Large intestine (tissue), 3 donors: ENCODE measurements at regions not wholly inside any gene's neighbourhood (a gene's known extent, or its start where the extent isn't known, plus 50 kb on each side); places are given as distances from the start of the nearest gene placed in this dataset.
"Not testable (repeated sequence)": the region's sequence is repeated elsewhere in the genome, so short reads cannot be mapped to it uniquely, and the experiment has no call there.

Experiments used
- DNase-seq, 2 donors: peaks; one replicate each; pipeline versions ENCODE4 v3.0.0 to v3.0.0-alpha.2; 2013
- H3K27ac ChIP-seq: one replicate; pipeline ENCODE4 v1.5.1; 2013; ENCODE audit warnings: low read length
- H3K27me3 ChIP-seq: 2 replicates; pipeline ENCODE4 v1.6.1; 2013; ENCODE audit warnings: low read length; ENCODE audit not compliant: control insufficient read depth, insufficient read depth
- H3K36me3 ChIP-seq: 2 replicates; pipeline ENCODE4 v1.6.1; 2013; ENCODE audit warnings: low read length; ENCODE audit not compliant: control insufficient read depth, insufficient read depth
- H3K4me1 ChIP-seq: one replicate; pipeline ENCODE4 v1.6.1; 2013; ENCODE audit warnings: low read length; ENCODE audit not compliant: control insufficient read depth, insufficient read depth
- H3K4me3 ChIP-seq: one replicate; pipeline ENCODE4 v1.5.1; 2013; ENCODE audit warnings: low read length
- H3K9me3 ChIP-seq: one replicate; pipeline ENCODE4 v1.6.1; 2013; ENCODE audit warnings: mild to moderate bottlenecking, low read depth, low read length, moderate library complexity; ENCODE audit not compliant: control insufficient read depth
- WGBS: methylation state at CpG from one replicate; pipeline ENCODE4 v1.1.5; 2013; ENCODE audit warnings: low lambda C conversion rate; ENCODE audit not compliant: insufficient coverage; 5-methylcytosine and 5-hydroxymethylcytosine counted together

DNA sequence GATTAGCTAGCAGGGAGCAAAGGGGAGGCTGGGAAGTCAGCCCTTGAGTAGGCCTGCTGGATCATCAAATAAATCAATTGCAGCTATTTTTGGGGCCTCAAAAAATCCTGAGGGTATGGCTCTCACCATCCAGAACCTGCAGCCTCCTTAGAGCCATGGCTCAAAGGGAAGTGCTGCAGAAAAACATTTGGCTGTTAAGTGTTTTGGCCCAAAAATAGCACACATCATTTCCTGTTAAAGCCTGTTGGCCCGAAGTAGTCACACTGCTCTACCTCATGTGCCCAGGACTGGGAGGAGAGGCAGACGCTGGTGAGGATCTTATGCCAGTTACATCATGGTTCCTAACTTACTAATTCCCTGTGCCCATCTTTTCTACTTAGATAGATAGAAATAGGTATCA lies 176.8 kb upstream of the PLGLB1 start:
- H3K4me1 ChIP-seq, H3K27ac ChIP-seq, DNase-seq, H3K27me3 ChIP-seq, H3K4me3 ChIP-seq, H3K36me3 ChIP-seq, H3K9me3 ChIP-seq: not testable (repeated sequence)
- no CpG with 5 or more reads among the region's 2 CpGs for WGBS

GRCh38 chr2:87199228-87199627 lies 177.6 kb upstream of the PLGLB1 start:
- H3K27me3 ChIP-seq, H3K27ac ChIP-seq, DNase-seq, H3K4me3 ChIP-seq, H3K9me3 ChIP-seq, H3K4me1 ChIP-seq, H3K36me3 ChIP-seq: not testable (repeated sequence)
- no CpG with 5 or more reads among the region's 9 CpGs for WGBS

GRCh38 chr2:87204569-87205147 lies 183.0 kb upstream of the PLGLB1 start:
- not testable (repeated sequence) for H3K27ac ChIP-seq, H3K36me3 ChIP-seq, H3K9me3 ChIP-seq, H3K4me3 ChIP-seq, H3K27me3 ChIP-seq, H3K4me1 ChIP-seq, DNase-seq
- no CpG with 5 or more reads among the region's 8 CpGs for WGBS

GRCh38 chr2:87212938-87213337 lies 191.3 kb upstream of the PLGLB1 start:
- H3K4me3 ChIP-seq, DNase-seq, H3K4me1 ChIP-seq, H3K27ac ChIP-seq, H3K9me3 ChIP-seq, H3K27me3 ChIP-seq, H3K36me3 ChIP-seq: not testable (repeated sequence)
- no CpG with 5 or more reads among the region's 3 CpGs for WGBS

DNA sequence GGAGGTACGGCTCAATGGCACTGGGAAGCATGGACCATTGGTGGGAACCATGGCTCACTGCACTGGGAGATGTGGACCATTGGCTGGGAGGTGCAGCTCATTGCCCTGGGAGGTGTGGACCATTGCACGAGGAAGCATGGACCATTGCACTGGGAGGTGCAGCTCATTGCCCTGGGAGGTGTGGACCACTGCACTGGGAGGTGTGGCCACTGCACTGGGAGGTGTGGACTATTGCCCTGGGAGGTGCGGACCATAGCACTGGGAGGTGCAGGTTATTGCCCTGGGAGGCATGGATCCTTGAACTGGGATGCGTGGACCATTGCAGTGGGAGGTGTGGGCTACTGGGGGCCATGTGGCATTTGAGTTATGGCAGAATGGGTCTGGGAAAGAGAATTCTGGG lies 195.4 kb upstream of the PLGLB1 start:
- not testable (repeated sequence) for DNase-seq

DNA sequence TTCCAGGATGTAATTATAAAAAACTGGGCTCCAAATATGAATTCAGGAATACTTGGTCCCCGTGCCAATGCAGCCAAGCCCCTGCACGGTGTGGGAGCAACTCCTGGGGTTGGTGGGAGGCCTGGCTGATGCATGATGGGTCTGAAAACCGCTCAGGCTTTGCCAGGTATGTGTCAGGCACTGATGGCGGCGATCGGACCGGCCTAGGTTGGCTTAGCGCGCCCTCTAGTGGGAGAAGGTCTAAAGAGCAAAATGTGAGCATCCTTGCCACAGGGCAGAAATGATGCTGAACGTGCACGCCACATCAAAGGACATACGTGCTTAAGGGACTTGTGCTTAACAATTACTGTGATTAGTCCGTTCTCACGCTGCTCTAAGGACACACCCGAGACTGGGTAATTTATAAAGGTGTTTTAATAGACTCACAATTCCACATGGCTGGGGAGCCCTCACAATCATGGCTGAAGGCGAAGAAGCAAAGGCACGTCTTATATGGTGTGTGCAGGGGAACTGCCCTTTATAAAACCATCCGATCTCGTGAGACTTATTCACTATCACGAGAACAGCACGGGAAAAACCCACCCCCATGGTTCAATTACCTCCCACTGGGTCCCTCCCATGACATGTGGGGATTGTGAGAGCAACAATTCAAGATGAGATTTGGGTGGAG lies 196.2 kb upstream of the PLGLB1 start:
- not testable (repeated sequence) for H3K4me3 ChIP-seq, H3K9me3 ChIP-seq, H3K27ac ChIP-seq, H3K4me1 ChIP-seq, H3K36me3 ChIP-seq, DNase-seq, H3K27me3 ChIP-seq
- no CpG with 5 or more reads among the region's 21 CpGs for WGBS

More for the DNA sequence above, 195.4 kb upstream of the PLGLB1 start:
- H3K36me3 ChIP-seq, H3K27me3 ChIP-seq, H3K4me3 ChIP-seq, H3K4me1 ChIP-seq, H3K9me3 ChIP-seq, H3K27ac ChIP-seq: not testable (repeated sequence)
- WGBS = no CpG with 5 or more reads among the region's 4 CpGs

DNA sequence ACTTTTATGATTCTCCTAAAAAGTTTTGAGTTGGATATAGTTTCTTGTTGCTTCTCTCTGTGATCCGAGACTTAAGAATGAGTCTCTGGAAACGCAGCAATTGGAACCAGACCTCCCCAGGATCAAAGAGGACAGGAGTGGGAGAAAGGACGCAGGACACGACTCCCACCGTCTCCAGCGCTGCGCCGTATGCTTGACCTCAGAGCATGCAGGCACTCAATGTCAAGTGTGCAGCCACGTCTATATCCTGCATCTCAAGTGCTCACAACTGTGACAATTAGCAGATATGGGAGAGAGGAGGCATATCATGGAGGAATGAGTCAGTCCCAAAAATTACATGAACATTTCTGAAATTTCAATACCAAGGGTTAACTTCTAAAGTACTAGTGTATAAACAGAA lies 199.0 kb upstream of the PLGLB1 start:
- H3K36me3 ChIP-seq, H3K27ac ChIP-seq, H3K27me3 ChIP-seq, H3K4me3 ChIP-seq, H3K9me3 ChIP-seq, H3K4me1 ChIP-seq, DNase-seq: not testable (repeated sequence)
- no CpG with 5 or more reads among the region's 9 CpGs for WGBS

GRCh38 chr2:87222131-87222530 lies 200.5 kb upstream of the PLGLB1 start:
- DNase-seq, H3K27me3 ChIP-seq, H3K27ac ChIP-seq, H3K36me3 ChIP-seq, H3K4me1 ChIP-seq, H3K9me3 ChIP-seq, H3K4me3 ChIP-seq: not testable (repeated sequence)
- 71% methylated on average over 2 of the region's 7 CpGs for WGBS

DNA sequence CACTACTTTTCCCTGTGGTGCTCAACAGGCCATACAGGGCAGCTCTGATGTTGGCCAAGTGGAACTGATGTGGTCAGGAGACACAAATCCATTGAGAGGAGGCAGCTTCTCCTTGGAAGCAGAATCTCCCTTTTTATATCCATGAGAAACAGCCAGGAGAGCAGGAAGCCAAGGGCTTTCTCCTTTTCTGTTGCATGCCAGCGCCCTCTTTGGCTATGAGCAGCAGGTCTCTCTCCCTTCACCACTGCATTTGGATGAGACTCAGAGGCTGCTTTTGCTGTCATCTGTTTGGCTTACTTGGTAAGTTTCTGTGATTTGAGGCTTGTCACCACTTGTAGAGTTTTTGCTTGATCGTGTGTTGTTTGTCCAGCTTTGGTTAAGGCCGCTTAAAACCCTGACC lies 202.2 kb upstream of the PLGLB1 start:
- H3K36me3 ChIP-seq, H3K27me3 ChIP-seq, H3K4me1 ChIP-seq, DNase-seq, H3K9me3 ChIP-seq, H3K27ac ChIP-seq, H3K4me3 ChIP-seq: not testable (repeated sequence)
- no CpG with 5 or more reads among the region's 3 CpGs for WGBS

DNA sequence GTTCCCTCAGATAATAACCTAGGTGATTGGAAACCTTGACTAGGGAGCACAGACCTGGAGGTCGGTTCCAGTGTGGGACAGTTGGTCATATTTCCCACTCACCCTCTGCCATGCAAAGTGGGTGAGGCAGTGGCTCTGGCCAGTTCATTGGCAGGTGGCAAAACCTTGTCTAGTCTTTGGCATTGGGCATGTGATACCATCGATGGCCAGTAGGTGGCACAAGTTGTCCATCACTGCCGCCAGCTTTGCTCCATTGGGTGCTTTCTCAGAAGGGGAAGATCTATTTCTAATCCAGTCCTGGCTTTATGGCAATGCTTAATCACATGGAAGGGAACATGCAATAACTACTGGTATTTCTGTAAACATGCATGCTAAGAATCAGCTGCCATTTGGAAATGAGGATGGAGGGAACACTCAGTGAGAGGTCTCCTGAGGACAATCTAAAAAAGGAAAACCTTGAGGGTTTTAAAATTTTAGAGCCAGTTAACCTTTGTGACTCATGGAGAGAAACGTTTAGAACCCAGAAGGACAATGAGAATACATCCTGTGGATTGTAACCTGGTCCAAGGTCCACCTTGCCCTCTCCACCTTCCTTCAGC lies 207.5 kb upstream of the PLGLB1 start:
- not testable (repeated sequence) for H3K36me3 ChIP-seq, H3K27me3 ChIP-seq, H3K27ac ChIP-seq, H3K4me1 ChIP-seq, DNase-seq, H3K4me3 ChIP-seq, H3K9me3 ChIP-seq
- no CpG with 5 or more reads among the region's 4 CpGs for WGBS

- H3K4me1 ChIP-seq, H3K36me3 ChIP-seq, H3K27me3 ChIP-seq, H3K27ac ChIP-seq, H3K9me3 ChIP-seq, H3K4me3 ChIP-seq, DNase-seq: not testable (repeated sequence)
- WGBS = no CpG with 5 or more reads among the region's 4 CpGs
Measured at GRCh38 chr2:87229964-87230363, 208.3 kb upstream of the PLGLB1 start.
